AG04450 (cell line): ENCODE measurements at regions not wholly inside any gene's neighbourhood (a gene's known extent, or its start where the extent isn't known, plus 50 kb on each side); places are given as distances from the start of the nearest gene placed in this dataset.
A peak's percentile ranks its signal among the peaks of the same experiment; 100 is the strongest.

ENCODE experiments used
- CTCF ChIA-PET: fragments of 300-600, 350-600 bp; formaldehyde crosslinking; extraction: SDS; loops from one replicate; lab custom pipeline; 2022; ENCODE audit warnings: antibody characterized with exemption, inconsistent platforms; lab: Charles Lee
- POLR2A ChIA-PET: fragments of 350-600 bp; formaldehyde crosslinking; extraction: SDS; loops from one replicate; lab custom pipeline; 2021; ENCODE audit warnings: antibody characterized with exemption, inconsistent platforms; lab: Yijun Ruan, JAX
- DNase-seq: peaks from one replicate; pipeline ENCODE4 v3.0.0-alpha.2; 2011; ENCODE audit warnings: low read depth, low spot score
- H3K27ac ChIP-seq: one replicate; pipeline ENCODE4 v1.5.1; 2012; ENCODE audit warnings: low read depth, low read length, control low read depth
- H3K27me3 ChIP-seq: one replicate; pipeline ENCODE4 v1.6.0; 2012; ENCODE audit warnings: low read length; ENCODE audit not compliant: control insufficient read depth, insufficient read depth
- H3K4me3 ChIP-seq: 2 replicates; pipeline ENCODE4 v1.5.1; 2011; ENCODE audit warnings: mild to moderate bottlenecking, low read depth, low read length, control low read depth
- H3K9me3 ChIP-seq: 2 replicates; pipeline ENCODE4 v1.5.1; 2012; ENCODE audit warnings: low read length; ENCODE audit not compliant: control insufficient read depth, insufficient read depth
- CTCF ChIP-seq: IDR thresholded peaks from 2 replicates; pipeline ENCODE4 v1.5.1; 2011; ENCODE audit warnings: low read depth, low read length, control low read depth, inconsistent platforms

DNA sequence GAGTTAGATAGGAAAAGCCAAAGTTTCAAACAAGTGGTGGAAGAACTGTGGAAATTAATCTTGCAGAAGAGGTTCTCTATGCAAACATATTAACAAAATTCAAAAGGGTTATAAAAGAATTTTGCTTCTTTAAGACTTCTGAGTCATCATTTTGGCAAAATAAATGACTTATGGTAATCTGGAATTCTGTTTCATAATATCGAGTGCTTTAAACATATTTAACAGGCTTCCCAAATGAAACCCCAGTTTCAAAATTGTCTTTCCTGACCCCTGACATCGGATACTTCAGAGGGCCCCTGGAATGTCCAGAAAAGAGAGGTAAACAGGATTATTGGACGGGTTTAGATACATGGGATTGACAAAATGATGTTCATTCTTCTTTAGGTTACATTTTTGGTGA, 444.6 kb downstream of the HTR7 start:
- H3K27me3 ChIP-seq: no peaks in the 10 kb centered on the region
- H3K9me3 ChIP-seq: peaks cover 5% of the 10 kb centered on the region; the same call in 1 of the 2 replicates
- POLR2A ChIA-PET: no interaction called here
- no peak overlapping the region for H3K4me3 ChIP-seq
- TF ChIP-seq CTCF: no peak
- no peak for DNase-seq
- CTCF ChIA-PET: no interaction called here
- H3K27ac ChIP-seq: no peak overlapping the region

- H3K9me3 ChIP-seq: peaks cover 5% of the 10 kb centered on the region; the same call in 1 of the 2 replicates
- H3K4me3 ChIP-seq: no peak overlapping the region
- CTCF ChIA-PET: no interaction called here
- POLR2A ChIA-PET: no interaction called here
- no peaks in the 10 kb centered on the region for H3K27me3 ChIP-seq
- no peak for DNase-seq
- no peak overlapping the region for H3K27ac ChIP-seq
- no peak for TF ChIP-seq CTCF
Measured at GRCh38 chr10:90414926-90415325, 442.9 kb downstream of the HTR7 start.

DNA sequence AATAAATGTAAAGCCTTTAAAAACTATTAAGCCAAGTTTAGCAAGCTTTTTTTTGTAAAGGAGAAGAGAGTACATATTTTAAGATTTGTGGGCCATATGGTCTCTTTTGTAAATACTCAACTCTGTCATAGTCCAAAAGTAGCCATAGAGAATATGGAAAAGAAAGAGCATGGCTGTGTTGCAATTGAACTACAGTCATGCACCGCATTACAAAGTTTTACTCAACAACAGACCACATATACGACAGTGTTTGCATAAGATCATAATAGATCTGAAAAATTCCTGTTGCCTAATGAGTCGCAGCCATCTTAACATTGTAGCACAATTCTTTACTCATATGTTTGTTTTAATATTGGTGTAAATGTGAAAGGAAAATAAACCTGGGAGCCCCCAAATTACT, 440.8 kb downstream of the HTR7 start:
- ChIA-PET POLR2A (no interaction called here), CTCF (interaction anchor here (1.4 kb wide), 1 partner anchor 448 kb away, joined by 3 read pairs; no protein-coding TSS in a partner anchor)
- Histone ChIP-seq H3K27me3 (no peaks in the 10 kb centered on the region), H3K27ac (no peak overlapping the region), H3K9me3 (no peaks in the 10 kb centered on the region), H3K4me3 (no peak overlapping the region)
- TF ChIP-seq CTCF: no peak
- peak; percentile 69 for DNase-seq

DNA sequence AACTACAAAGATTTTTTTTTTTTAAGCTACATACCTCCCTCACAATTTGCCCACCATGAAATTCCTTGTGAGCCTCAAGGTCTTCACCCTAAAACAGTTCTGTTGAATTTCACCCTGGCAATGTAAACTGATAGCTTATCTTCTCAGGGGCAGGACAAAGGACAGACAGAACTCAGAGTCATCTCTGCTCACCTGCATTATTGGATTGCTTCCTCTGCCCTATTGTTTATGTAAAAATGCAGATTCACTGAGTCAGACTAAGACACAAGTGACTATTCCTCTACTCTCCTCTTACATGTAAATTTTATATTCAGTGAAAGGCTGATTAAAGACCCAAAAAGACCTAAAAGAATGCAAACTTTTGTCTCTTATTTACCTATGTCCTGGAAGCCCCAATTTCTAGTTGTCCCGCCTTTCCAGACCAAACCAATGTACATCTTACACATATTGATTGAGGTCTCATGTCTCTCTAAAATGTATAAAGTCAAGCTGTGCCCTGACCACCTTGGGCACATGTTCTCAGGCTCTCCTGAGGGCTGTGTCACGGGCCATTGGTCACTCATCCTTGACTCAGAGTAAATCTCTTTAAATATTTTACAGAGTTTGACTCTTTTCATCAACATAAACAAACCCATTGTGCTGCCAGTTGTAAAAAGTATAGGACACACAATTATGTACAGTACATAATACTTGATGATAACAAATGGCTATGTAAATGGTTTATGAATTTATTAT, 440.2 kb downstream of the HTR7 start:
- no peak for TF ChIP-seq CTCF
- ChIA-PET CTCF (interaction anchor here (1.4 kb wide), 1 partner anchor 448 kb away, joined by 3 read pairs; no protein-coding TSS in a partner anchor), POLR2A (no interaction called here)
- Histone ChIP-seq H3K4me3 (no peak overlapping the region), H3K27ac (no peak overlapping the region), H3K27me3 (no peaks in the 10 kb centered on the region), H3K9me3 (no peaks in the 10 kb centered on the region)
- DNase-seq: no peak
